Dermis blood vessel endothelial cell (primary cell): ENCODE measurements at regions not wholly inside any gene's neighbourhood (a gene's known extent, or its start where the extent isn't known, plus 50 kb on each side); places are given as distances from the start of the nearest gene placed in this dataset.

Experiments used
- DNase-seq: peaks from one replicate; pipeline ENCODE4 v3.0.0; 2010

- DNase-seq, result no peak
Observed at GRCh38 chr1:110763149-110763548, 88.4 kb upstream of the KCNA3 start.

GRCh38 chr1:110760321-110760720 lies 85.6 kb upstream of the KCNA3 start:
- no peak for DNase-seq

GRCh38 chr1:110756506-110756905 lies 81.8 kb upstream of the KCNA3 start:
- no peak for DNase-seq

GRCh38 chr1:110752941-110753725 lies 78.4 kb upstream of the KCNA3 start:
- DNase-seq, result no peak

GRCh38 chr1:110750562-110750961 lies 75.8 kb upstream of the KCNA3 start:
- no peak for DNase-seq

GRCh38 chr1:110749960-110750359 lies 75.2 kb upstream of the KCNA3 start:
- no peak for DNase-seq

GRCh38 chr1:110746644-110747259 lies 72.0 kb upstream of the KCNA3 start:
- DNase-seq, result peak; percentile 76

- DNase-seq, result no peak
Observed at GRCh38 chr1:110743397-110743796, 68.7 kb upstream of the KCNA3 start.

GRCh38 chr1:110736900-110737605 lies 62.3 kb upstream of the KCNA3 start:
- no peak for DNase-seq

- no peak for DNase-seq
Observed at GRCh38 chr1:110734133-110734680, 59.5 kb upstream of the KCNA3 start.

- no peak for DNase-seq
Observed at GRCh38 chr1:110731529-110731928, 56.8 kb upstream of the KCNA3 start.

GRCh38 chr1:110728388-110729001 lies 53.8 kb upstream of the KCNA3 start:
- no peak for DNase-seq

GRCh38 chr1:110727246-110727645 lies 52.5 kb upstream of the KCNA3 start:
- no peak for DNase-seq

GRCh38 chr1:110726755-110727154 lies 52.0 kb upstream of the KCNA3 start:
- no peak for DNase-seq
